GM12865 (cell line): ENCODE measurements at regions not wholly inside any gene's neighbourhood (a gene's known extent, or its start where the extent isn't known, plus 50 kb on each side); places are given as distances from the start of the nearest gene placed in this dataset.

ENCODE experiments used
- DNase-seq: peaks from one replicate; pipeline ENCODE4 v3.0.0; 2010; ENCODE audit warnings: low read depth
- H3K4me3 ChIP-seq: 2 replicates; pipeline ENCODE4 v1.5.1; 2011; ENCODE audit warnings: mild to moderate bottlenecking, low read depth, low read length, control low read depth
- TF ChIP-seq, protein P1 (sequence below): IDR thresholded peaks from 2 replicates; pipeline ENCODE4 v1.5.1; 2011; ENCODE audit warnings: low read length, control low read depth, low read depth, inconsistent platforms; ENCODE audit not compliant: insufficient read depth; ENCODE audit errors: missing control alignments

GRCh38 chr13:107170270-107170931 is 602.5 kb upstream of the ARGLU1 start:
- no peak overlapping the region for H3K4me3 ChIP-seq
- no peak for DNase-seq
- TF ChIP-seq, protein P1, sequence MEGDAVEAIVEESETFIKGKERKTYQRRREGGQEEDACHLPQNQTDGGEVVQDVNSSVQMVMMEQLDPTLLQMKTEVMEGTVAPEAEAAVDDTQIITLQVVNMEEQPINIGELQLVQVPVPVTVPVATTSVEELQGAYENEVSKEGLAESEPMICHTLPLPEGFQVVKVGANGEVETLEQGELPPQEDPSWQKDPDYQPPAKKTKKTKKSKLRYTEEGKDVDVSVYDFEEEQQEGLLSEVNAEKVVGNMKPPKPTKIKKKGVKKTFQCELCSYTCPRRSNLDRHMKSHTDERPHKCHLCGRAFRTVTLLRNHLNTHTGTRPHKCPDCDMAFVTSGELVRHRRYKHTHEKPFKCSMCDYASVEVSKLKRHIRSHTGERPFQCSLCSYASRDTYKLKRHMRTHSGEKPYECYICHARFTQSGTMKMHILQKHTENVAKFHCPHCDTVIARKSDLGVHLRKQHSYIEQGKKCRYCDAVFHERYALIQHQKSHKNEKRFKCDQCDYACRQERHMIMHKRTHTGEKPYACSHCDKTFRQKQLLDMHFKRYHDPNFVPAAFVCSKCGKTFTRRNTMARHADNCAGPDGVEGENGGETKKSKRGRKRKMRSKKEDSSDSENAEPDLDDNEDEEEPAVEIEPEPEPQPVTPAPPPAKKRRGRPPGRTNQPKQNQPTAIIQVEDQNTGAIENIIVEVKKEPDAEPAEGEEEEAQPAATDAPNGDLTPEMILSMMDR, result no peak

DNA sequence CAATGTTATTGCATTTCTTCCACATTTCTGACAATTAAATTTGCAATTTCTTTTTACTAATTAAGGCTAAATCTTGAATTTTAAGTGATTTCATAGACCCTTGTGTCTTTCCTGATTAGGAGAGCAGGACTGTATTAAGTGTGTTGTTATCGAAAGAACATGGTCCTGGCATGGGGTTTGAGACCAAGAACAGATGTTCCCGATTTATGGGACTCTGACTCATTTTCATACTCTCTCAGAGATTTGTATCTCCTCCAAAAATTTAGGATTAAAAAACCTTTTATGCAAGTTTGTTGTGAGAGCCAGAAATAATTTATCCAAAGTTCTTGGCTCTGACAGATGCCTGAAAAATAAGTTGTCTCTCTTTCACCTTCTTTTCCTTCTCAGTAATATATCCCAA is 589.3 kb upstream of the ARGLU1 start:
- TF ChIP-seq, protein P1, result no peak
- DNase-seq, result no peak
- H3K4me3 ChIP-seq, result no peak overlapping the region

- H3K4me3 ChIP-seq, result no peak overlapping the region
- TF ChIP-seq, protein P1, result no peak
- DNase-seq, result no peak
These were observed 576.5 kb upstream of the ARGLU1 start for GRCh38 chr13:107144432-107144831.

- DNase-seq, result no peak
- TF ChIP-seq, protein P1, result no peak
- no peak overlapping the region for H3K4me3 ChIP-seq
These were observed 573.8 kb upstream of the ARGLU1 start for GRCh38 chr13:107141767-107142166.

GRCh38 chr13:107139006-107139405 is 571.1 kb upstream of the ARGLU1 start:
- no peak for DNase-seq
- TF ChIP-seq, protein P1, result no peak
- H3K4me3 ChIP-seq, result no peak overlapping the region

DNA sequence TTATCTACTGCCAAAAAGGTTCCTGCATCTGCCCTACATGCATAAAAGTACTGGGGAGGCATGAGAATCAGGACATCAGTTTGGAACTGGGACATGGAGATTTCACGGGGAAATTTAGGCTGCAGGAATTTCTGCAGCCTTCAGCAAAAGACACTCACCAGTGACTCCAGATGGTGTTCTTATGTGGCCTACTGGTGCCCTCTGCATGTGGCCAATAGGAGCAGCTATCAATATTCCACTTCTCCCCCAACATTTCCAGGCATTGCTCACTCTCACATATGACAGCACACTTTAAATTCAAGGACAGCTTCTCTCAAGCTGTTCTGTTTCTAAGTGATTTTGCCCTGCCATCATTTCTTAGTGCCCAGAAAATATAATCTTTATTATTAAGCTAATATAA is 570.5 kb upstream of the ARGLU1 start:
- DNase-seq, result no peak
- TF ChIP-seq, protein P1, result no peak
- H3K4me3 ChIP-seq, result no peak overlapping the region

- no peak for DNase-seq
- H3K4me3 ChIP-seq, result no peak overlapping the region
- TF ChIP-seq, protein P1, result no peak
These were observed 566.0 kb upstream of the ARGLU1 start for GRCh38 chr13:107133950-107134349.
